GM23338 (cell line): ENCODE measurements at regions not wholly inside any gene's neighbourhood (a gene's known extent, or its start where the extent isn't known, plus 50 kb on each side); places are given as distances from the start of the nearest gene placed in this dataset.
A peak's percentile ranks its signal among the peaks of the same experiment; 100 is the strongest.

ENCODE experiments used
- ATAC-seq: fragments of 200-7000 bp; cut with Tn5 transposase; 3 replicates; pipeline ENCODE4 v1.9.1; 2020
- DNase-seq: peaks from one replicate; pipeline ENCODE4 v3.0.0-alpha.2; 2015; ENCODE audit warnings: low spot score
- H2AFZ ChIP-seq: fragments of 200-600 bp; sonication (generic); 2 replicates; pipeline ENCODE4 v1.8.0; 2016; ENCODE audit warnings: antibody characterized with exemption, mild to moderate bottlenecking, moderate library complexity
- H3F3A ChIP-seq: fragments of 200-600 bp; sonication (generic); replicated peaks from 2 replicates; pipeline ENCODE4 v1.8.0; 2017; ENCODE audit warnings: antibody characterized with exemption, mixed run types, low read depth
- H3K27ac ChIP-seq: fragments of 200-600 bp; sonication (generic); 2 replicates; pipeline ENCODE4 v1.6.1; 2016; ENCODE audit warnings: low read depth
- H3K27me3 ChIP-seq: fragments of 200-600 bp; sonication (generic); 2 replicates; pipeline ENCODE4 v1.8.0; 2016; ENCODE audit warnings: mild to moderate bottlenecking, mixed run types, moderate library complexity; ENCODE audit not compliant: insufficient read depth
- H3K36me3 ChIP-seq: fragments of 200-600 bp; sonication (generic); 2 replicates; pipeline ENCODE4 v1.8.0; 2016; ENCODE audit warnings: mild to moderate bottlenecking; ENCODE audit not compliant: insufficient read depth
- H3K4me1 ChIP-seq: fragments of 200-600 bp; sonication (generic); 2 replicates; pipeline ENCODE4 v1.8.0; 2016; ENCODE audit warnings: mild to moderate bottlenecking, moderate library complexity; ENCODE audit not compliant: insufficient read depth
- H3K4me2 ChIP-seq: fragments of 200-600 bp; sonication (generic); 2 replicates; pipeline ENCODE4 v1.7.1; 2017; ENCODE audit warnings: mixed run types
- H3K4me3 ChIP-seq: fragments of 200-600 bp; sonication (generic); 2 replicates; pipeline ENCODE4 v1.6.1; 2016; ENCODE audit warnings: mixed run types
- H3K79me2 ChIP-seq: fragments of 200-600 bp; sonication (generic); replicated peaks from 2 replicates; pipeline ENCODE4 v1.8.0; 2017; ENCODE audit warnings: mild to moderate bottlenecking; ENCODE audit not compliant: insufficient read depth
- H3K9me2 ChIP-seq: fragments of 200-600 bp; sonication (generic); 2 replicates; pipeline ENCODE4 v1.8.0; 2017; ENCODE audit not compliant: insufficient read depth
- H4K20me1 ChIP-seq: fragments of 200-600 bp; sonication (generic); replicated peaks from 2 replicates; pipeline ENCODE4 v1.8.0; 2017; ENCODE audit warnings: mild to moderate bottlenecking; ENCODE audit not compliant: insufficient read depth
- H3K27ac Mint-ChIP-seq: 2 replicates; pipeline ENCODE4 v1.8.0; 2020; ENCODE audit warnings: inconsistent platforms, mild to moderate bottlenecking, moderate library complexity, mixed read lengths
- H3K27me3 Mint-ChIP-seq: 3 replicates; pipeline ENCODE4 v1.8.0; 2022; ENCODE audit warnings: low read depth, mild to moderate bottlenecking, moderate library complexity, mixed read lengths, inconsistent platforms; ENCODE audit not compliant: insufficient read depth, poor library complexity
- H3K36me3 Mint-ChIP-seq: 3 replicates; pipeline ENCODE4 v1.8.0; 2021; ENCODE audit warnings: low read depth, mild to moderate bottlenecking, inconsistent platforms, moderate library complexity, mixed read lengths
- H3K4me1 Mint-ChIP-seq: 3 replicates; pipeline ENCODE4 v1.8.0; 2020; ENCODE audit warnings: mild to moderate bottlenecking, inconsistent platforms, mixed read lengths
- H3K4me3 Mint-ChIP-seq: 3 replicates; pipeline ENCODE4 v1.8.0; 2021; ENCODE audit warnings: moderate library complexity, mild to moderate bottlenecking, inconsistent platforms, mixed read lengths
- H3K9me3 Mint-ChIP-seq: 3 replicates; pipeline ENCODE4 v1.8.0; 2020; ENCODE audit warnings: moderate library complexity, mild to moderate bottlenecking, inconsistent platforms, mixed read lengths
- JUNB ChIP-seq: IDR thresholded peaks from one replicate; pipeline ENCODE4 v1.6.1; 2016; ENCODE audit warnings: antibody characterized with exemption; ENCODE audit not compliant: unreplicated experiment
- ZNF114 ChIP-seq: fragments of 250-450 bp; sonication (Bioruptor Pico); IDR thresholded peaks from 2 replicates; pipeline ENCODE4 v1.5.0; 2020; ENCODE audit warnings: mild to moderate bottlenecking, moderate library complexity
- ZNF331 ChIP-seq: fragments of 250-450 bp; sonication (Bioruptor Pico); IDR thresholded peaks from 2 replicates; pipeline ENCODE4 v1.5.0; 2020; ENCODE audit warnings: low read depth, mild to moderate bottlenecking, moderate library complexity
- TF ChIP-seq, protein P1 (sequence below): fragments of 250-450 bp; sonication (Bioruptor Pico); IDR thresholded peaks from 2 replicates; pipeline ENCODE4 v1.5.0; 2020; ENCODE audit warnings: mild to moderate bottlenecking, moderate library complexity
- TF ChIP-seq, protein P2 (sequence below), 2 experiments: fragments of 200-600 bp in 1 of 2; sonication (generic) in 1 of 2; conservative IDR thresholded peaks; 2 replicates each; pipeline versions ENCODE4 v1.5.1 to v1.6.1; 2016 to 2017; ENCODE audit warnings: antibody characterized with exemption in 2 of 2, low read depth in 2 of 2, mild to moderate bottlenecking in 2 of 2, moderate library complexity in 1 of 2
- TF ChIP-seq, protein P3 (sequence below): IDR thresholded peaks from one replicate; pipeline ENCODE4 v1.6.1; 2018; ENCODE audit warnings: antibody characterized with exemption; ENCODE audit not compliant: unreplicated experiment

DNA sequence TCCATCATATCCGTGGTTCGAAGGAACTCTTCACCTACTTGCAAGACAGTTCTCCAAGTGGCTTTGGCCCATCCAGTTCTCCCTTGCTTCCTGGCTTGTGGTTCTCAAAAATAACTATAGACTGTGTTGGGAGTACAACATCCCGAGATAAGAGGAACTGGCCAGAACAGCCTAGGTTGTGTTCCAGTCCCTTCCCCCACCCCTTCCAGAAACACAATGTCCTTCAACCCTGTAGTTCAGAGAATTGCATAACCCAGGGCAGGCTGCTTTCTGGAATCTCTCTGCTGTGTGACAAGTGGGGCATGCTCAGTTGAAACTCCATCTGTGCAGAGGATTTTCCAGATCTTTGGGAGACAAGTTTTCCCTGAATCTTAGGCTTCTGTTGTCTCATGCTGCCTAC is 206.5 kb downstream of the PCDH10 start (continued):
- TF ChIP-seq, protein P1, sequence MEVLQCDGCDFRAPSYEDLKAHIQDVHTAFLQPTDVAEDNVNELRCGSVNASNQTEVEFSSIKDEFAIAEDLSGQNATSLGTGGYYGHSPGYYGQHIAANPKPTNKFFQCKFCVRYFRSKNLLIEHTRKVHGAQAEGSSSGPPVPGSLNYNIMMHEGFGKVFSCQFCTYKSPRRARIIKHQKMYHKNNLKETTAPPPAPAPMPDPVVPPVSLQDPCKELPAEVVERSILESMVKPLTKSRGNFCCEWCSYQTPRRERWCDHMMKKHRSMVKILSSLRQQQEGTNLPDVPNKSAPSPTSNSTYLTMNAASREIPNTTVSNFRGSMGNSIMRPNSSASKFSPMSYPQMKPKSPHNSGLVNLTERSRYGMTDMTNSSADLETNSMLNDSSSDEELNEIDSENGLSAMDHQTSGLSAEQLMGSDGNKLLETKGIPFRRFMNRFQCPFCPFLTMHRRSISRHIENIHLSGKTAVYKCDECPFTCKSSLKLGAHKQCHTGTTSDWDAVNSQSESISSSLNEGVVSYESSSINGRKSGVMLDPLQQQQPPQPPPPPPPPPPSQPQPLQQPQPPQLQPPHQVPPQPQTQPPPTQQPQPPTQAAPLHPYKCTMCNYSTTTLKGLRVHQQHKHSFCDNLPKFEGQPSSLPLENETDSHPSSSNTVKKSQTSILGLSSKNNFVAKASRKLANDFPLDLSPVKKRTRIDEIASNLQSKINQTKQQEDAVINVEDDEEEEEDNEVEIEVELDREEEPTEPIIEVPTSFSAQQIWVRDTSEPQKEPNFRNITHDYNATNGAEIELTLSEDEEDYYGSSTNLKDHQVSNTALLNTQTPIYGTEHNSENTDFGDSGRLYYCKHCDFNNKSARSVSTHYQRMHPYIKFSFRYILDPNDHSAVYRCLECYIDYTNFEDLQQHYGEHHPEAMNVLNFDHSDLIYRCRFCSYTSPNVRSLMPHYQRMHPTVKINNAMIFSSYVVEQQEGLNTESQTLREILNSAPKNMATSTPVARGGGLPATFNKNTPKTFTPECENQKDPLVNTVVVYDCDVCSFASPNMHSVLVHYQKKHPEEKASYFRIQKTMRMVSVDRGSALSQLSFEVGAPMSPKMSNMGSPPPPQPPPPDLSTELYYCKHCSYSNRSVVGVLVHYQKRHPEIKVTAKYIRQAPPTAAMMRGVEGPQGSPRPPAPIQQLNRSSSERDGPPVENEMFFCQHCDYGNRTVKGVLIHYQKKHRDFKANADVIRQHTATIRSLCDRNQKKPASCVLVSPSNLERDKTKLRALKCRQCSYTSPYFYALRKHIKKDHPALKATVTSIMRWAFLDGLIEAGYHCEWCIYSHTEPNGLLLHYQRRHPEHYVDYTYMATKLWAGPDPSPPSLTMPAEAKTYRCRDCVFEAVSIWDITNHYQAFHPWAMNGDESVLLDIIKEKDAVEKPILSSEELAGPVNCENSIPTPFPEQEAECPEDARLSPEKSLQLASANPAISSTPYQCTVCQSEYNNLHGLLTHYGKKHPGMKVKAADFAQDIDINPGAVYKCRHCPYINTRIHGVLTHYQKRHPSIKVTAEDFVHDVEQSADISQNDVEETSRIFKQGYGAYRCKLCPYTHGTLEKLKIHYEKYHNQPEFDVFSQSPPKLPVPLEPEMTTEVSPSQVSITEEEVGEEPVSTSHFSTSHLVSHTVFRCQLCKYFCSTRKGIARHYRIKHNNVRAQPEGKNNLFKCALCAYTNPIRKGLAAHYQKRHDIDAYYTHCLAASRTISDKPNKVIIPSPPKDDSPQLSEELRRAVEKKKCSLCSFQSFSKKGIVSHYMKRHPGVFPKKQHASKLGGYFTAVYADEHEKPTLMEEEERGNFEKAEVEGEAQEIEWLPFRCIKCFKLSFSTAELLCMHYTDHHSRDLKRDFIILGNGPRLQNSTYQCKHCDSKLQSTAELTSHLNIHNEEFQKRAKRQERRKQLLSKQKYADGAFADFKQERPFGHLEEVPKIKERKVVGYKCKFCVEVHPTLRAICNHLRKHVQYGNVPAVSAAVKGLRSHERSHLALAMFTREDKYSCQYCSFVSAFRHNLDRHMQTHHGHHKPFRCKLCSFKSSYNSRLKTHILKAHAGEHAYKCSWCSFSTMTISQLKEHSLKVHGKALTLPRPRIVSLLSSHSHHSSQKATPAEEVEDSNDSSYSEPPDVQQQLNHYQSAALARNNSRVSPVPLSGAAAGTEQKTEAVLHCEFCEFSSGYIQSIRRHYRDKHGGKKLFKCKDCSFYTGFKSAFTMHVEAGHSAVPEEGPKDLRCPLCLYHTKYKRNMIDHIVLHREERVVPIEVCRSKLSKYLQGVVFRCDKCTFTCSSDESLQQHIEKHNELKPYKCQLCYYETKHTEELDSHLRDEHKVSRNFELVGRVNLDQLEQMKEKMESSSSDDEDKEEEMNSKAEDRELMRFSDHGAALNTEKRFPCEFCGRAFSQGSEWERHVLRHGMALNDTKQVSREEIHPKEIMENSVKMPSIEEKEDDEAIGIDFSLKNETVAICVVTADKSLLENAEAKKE (CRISPR knock-in tag), result no peak
- TF ChIP-seq JUNB (no peak), ZNF114 (CRISPR knock-in tag) (no peak)
- TF ChIP-seq, protein P2, sequence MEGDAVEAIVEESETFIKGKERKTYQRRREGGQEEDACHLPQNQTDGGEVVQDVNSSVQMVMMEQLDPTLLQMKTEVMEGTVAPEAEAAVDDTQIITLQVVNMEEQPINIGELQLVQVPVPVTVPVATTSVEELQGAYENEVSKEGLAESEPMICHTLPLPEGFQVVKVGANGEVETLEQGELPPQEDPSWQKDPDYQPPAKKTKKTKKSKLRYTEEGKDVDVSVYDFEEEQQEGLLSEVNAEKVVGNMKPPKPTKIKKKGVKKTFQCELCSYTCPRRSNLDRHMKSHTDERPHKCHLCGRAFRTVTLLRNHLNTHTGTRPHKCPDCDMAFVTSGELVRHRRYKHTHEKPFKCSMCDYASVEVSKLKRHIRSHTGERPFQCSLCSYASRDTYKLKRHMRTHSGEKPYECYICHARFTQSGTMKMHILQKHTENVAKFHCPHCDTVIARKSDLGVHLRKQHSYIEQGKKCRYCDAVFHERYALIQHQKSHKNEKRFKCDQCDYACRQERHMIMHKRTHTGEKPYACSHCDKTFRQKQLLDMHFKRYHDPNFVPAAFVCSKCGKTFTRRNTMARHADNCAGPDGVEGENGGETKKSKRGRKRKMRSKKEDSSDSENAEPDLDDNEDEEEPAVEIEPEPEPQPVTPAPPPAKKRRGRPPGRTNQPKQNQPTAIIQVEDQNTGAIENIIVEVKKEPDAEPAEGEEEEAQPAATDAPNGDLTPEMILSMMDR (conservative IDR thresholded peaks at IDR 0.05; ENCODE audit: low read depth in 2 of 2), result no peak

DNA sequence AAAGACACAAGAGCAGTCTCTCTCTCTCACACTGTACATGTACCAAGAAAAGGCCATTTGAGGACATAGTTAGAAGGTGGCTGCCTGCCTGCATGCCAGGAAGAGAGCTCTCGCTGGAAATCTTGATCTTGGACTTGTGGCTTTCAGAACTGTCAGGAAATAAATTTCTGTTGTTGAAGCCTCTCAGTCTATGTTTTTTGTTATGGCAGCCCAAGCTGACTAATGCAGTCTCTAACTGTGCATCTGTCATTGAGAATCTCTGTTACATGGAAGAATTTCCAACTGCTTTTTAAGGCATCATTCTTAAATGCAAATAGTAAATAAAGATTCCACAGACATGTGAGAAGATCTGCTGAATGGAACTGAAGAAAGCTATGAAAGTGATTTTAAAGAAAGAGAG is 198.3 kb downstream of the PCDH10 start:
- H3K36me3 Mint-ChIP-seq, result no peaks in the 10 kb centered on the region
- TF ChIP-seq, protein P3, sequence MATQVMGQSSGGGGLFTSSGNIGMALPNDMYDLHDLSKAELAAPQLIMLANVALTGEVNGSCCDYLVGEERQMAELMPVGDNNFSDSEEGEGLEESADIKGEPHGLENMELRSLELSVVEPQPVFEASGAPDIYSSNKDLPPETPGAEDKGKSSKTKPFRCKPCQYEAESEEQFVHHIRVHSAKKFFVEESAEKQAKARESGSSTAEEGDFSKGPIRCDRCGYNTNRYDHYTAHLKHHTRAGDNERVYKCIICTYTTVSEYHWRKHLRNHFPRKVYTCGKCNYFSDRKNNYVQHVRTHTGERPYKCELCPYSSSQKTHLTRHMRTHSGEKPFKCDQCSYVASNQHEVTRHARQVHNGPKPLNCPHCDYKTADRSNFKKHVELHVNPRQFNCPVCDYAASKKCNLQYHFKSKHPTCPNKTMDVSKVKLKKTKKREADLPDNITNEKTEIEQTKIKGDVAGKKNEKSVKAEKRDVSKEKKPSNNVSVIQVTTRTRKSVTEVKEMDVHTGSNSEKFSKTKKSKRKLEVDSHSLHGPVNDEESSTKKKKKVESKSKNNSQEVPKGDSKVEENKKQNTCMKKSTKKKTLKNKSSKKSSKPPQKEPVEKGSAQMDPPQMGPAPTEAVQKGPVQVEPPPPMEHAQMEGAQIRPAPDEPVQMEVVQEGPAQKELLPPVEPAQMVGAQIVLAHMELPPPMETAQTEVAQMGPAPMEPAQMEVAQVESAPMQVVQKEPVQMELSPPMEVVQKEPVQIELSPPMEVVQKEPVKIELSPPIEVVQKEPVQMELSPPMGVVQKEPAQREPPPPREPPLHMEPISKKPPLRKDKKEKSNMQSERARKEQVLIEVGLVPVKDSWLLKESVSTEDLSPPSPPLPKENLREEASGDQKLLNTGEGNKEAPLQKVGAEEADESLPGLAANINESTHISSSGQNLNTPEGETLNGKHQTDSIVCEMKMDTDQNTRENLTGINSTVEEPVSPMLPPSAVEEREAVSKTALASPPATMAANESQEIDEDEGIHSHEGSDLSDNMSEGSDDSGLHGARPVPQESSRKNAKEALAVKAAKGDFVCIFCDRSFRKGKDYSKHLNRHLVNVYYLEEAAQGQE, result no peak
- no peak for TF ChIP-seq ZNF114 (CRISPR knock-in tag)
- TF ChIP-seq ZNF331 (CRISPR knock-in tag), result no peak

More for the DNA sequence above, 198.3 kb downstream of the PCDH10 start:
- H3K27me3 ChIP-seq, result no peaks in the 10 kb centered on the region
- ATAC-seq (no peak), DNase-seq (no peak)
- H3K27ac ChIP-seq, result no peak overlapping the region
- no peaks in the 10 kb centered on the region for H3K4me1 ChIP-seq
- no peaks in the 10 kb centered on the region for H3K79me2 ChIP-seq
- H4K20me1 ChIP-seq, result no peaks in the 10 kb centered on the region
- no peak overlapping the region for H3K4me2 ChIP-seq
- H3K27me3 Mint-ChIP-seq, result no peaks in the 10 kb centered on the region
- no peak overlapping the region for H3K27ac Mint-ChIP-seq
- H3K9me2 ChIP-seq, result no peaks in the 10 kb centered on the region
- H3K4me3 Mint-ChIP-seq, result no peak overlapping the region
- H3K36me3 ChIP-seq, result no peaks in the 10 kb centered on the region
- H3F3A ChIP-seq, result no peaks in the 10 kb centered on the region
- H3K4me1 Mint-ChIP-seq, result no peaks in the 10 kb centered on the region; the same call in 2 of the 3 replicates
- no peak overlapping the region for H3K4me3 ChIP-seq
- no peaks in the 10 kb centered on the region for H3K9me3 Mint-ChIP-seq
- 0 out of 2 replicates have a peak overlapping the region, but pooled peaks have one; percentile 19 for H2AFZ ChIP-seq
